GM10266 (cell line): ENCODE measurements at regions not wholly inside any gene's neighbourhood (a gene's known extent, or its start where the extent isn't known, plus 50 kb on each side); places are given as distances from the start of the nearest gene placed in this dataset.
"Not testable (repeated sequence)": the region's sequence is repeated elsewhere in the genome, so short reads cannot be mapped to it uniquely, and the experiment has no call there.

Experiments
- DNase-seq: peaks from one replicate; pipeline ENCODE4 v3.0.0; 2012; ENCODE audit errors: extremely low spot score
- TF ChIP-seq, protein P1 (sequence below): IDR thresholded peaks from 2 replicates; pipeline ENCODE4 v1.5.1; 2012; ENCODE audit warnings: mild to moderate bottlenecking, low read depth; ENCODE audit not compliant: control insufficient read depth, insufficient read depth; ENCODE audit errors: missing control alignments

DNA sequence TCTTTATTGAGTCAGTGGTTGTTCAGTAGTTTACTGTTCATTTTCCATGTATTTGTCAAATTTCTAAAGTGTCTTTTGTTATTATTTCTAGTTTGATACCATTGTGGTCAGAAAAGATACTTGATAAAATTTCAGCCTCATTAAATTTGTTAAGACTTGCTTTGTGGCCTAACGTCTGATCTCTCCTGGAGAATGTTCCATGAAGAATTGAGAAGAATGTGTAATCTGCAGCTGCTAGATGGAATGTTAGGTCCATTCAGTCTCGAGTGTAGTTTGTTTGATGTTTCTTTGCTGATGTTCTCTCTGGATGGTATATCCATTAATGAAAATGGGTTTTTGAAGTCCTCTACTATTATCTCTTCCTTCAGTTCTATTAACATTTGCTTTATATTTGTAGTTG lies 394.7 kb upstream of the ANO5 start:
- TF ChIP-seq, protein P1, sequence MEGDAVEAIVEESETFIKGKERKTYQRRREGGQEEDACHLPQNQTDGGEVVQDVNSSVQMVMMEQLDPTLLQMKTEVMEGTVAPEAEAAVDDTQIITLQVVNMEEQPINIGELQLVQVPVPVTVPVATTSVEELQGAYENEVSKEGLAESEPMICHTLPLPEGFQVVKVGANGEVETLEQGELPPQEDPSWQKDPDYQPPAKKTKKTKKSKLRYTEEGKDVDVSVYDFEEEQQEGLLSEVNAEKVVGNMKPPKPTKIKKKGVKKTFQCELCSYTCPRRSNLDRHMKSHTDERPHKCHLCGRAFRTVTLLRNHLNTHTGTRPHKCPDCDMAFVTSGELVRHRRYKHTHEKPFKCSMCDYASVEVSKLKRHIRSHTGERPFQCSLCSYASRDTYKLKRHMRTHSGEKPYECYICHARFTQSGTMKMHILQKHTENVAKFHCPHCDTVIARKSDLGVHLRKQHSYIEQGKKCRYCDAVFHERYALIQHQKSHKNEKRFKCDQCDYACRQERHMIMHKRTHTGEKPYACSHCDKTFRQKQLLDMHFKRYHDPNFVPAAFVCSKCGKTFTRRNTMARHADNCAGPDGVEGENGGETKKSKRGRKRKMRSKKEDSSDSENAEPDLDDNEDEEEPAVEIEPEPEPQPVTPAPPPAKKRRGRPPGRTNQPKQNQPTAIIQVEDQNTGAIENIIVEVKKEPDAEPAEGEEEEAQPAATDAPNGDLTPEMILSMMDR = no peak
- no peak for DNase-seq

DNA sequence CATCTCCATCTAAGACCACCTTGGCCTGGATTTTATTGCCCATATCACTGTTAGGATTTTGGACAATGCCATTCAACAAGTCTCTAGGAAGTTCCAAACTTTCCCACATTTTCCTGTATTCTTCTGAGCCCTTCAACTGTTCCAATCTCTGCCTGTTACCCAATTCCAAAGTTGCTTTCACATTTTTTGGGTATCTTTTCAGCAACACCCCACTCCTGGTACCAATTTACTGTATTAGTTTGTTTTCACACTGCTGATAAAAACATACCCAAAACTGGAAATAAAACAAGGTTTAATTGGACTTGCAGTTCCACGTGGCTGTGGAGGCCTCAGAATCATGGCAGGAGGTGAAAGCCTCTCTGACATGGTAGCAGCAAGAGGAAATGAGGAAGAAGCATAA lies 388.4 kb upstream of the ANO5 start:
- not testable (repeated sequence) for DNase-seq

DNA sequence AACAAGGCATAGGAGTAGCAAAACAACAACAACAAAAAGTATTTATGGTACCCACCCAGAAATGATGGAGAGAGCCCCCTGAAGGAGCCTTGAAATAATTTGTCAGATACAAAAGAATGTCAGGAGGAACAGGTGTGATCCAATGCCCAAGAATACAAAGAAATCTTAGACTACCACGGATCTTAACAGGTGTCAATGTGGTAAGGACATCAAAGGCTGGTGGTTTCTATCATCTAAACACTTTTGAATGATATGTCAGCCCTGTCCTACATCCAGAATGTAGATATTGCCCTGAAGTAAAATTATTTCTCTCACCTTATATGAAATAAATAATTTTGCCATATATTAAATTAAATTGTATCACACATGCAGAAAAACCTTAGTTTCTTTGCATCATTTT lies 386.4 kb upstream of the ANO5 start:
- TF ChIP-seq, protein P1 = no peak
- DNase-seq = no peak

DNA sequence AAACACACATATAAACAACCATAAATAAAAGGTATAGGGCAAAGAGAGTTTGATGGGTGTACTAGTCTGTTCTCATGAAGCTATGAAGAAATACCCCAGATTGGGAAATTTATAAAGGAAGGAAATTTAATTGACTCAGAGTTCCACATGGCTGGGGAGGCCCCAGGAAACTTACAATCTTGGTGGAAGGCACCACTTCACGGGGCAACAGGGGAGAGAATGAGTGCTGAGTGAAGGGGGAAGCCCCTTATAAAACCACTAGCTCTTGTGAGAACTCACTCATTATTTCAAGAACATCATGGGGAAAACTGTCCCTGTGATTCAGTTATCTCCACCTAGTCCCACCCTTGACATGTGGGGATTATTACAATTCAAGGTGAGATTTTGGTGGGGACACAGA lies 385.9 kb upstream of the ANO5 start:
- TF ChIP-seq, protein P1 = no peak
- no peak for DNase-seq

DNA sequence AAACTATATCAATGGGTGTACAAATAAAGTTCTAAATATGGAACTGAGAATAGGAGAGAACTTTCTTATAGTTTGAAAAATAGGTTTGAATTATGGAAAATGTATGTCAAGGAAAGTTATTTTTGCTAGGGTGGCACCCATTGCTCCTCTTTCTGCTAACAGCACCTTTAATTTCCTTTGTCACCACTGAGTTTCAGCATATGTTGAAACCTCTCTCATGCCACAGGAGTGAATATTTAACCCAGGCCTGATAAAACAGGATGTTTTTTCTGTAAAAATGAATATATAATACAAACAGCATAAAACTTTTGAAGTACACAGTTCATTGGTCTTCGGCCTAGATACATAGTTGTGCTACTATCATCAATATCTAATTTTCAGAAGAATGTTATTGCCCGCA lies 385.5 kb upstream of the ANO5 start:
- TF ChIP-seq, protein P1 = no peak
- no peak for DNase-seq

DNA sequence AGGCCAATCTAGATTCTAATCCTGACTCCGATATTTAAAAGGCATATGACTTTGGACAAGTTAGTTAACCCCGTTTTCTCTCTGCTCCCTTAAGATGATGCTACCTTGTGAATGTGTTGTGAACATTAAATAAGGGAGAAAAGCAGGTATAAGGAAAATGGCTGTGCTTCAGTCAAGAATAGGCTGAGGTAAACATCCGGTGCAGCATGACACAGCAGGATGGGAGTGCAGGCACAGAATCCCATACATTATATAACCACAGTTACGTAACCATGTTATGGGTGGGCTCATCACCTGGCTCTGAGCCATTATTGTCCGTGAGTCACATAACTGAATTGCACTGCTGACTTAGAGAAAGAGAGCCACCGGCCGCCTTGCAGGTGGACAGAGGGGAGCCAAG lies 382.2 kb upstream of the ANO5 start:
- TF ChIP-seq, protein P1 = no peak
- DNase-seq = no peak

DNA sequence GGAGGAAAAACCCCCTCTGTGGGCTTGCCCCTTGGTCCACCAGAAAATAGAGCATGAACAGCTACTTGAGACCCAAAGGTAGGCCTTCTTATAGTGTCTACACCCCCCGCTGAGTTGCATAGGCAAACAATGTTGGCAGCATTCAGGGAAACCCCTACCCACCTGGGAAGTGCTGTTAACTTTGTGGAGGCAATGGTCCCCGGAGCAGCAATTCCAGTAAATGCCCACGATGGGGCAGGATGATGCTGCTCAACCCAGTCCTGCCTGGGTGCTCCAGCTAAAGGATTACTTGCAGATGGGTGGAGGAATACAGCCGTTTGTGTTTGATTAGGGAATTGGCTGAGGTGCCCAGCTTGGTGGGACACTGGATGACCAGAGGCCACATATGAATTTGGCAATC lies 381.3 kb upstream of the ANO5 start:
- TF ChIP-seq, protein P1 = no peak
- no peak for DNase-seq

DNA sequence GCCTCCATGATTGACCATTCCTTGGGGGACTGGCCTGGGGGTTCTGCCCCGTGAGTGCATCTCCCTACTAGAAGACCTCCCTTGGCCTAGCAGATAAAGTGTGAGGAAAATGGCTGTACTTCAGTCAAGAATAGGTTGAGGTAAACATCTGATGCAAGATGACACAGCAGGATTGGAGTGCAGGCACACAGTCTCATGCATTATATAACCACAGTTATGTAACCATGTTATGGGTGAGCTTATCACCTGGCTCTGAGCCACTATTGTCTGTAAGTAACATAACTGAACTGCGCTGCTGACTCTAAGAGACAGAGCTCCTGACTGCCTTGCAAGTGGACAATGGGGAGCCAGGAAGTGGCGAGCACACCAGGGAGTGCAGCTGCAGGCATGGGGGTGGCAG lies 378.7 kb upstream of the ANO5 start:
- no peak for DNase-seq
- TF ChIP-seq, protein P1 = no peak
